ENCODE measurements at regions not wholly inside any gene's neighbourhood (a gene's known extent, or its start where the extent isn't known, plus 50 kb on each side); places are given as distances from the start of the nearest gene placed in this dataset.

DNA sequence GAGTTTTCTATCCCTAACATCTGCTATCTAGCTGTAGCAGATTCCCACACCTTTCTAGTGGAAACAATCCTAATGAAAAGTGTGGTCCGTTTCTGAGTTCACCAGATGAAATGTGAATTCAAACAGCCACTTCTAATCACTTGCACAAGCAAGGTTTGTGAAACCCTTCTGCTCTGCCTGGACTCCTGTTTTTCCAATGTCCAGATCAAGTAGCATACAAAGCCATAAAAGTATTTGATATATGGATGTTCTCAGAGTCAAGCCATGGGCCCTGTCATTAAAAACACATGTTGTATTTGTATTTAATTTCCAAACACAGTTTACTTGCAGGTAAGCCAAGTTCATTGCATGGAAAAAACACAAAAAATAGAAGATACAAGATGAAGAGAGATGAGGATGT lies 570.4 kb downstream of the NR2F1-AS1 start:
- H3K79me1 ChIP-seq (ENCODE audit: low read depth, low read length), result no peaks in the 10 kb centered on the region
- no peak overlapping the region for H4K8ac ChIP-seq (ENCODE audit: low read depth, low read length)
- H3K36me3 ChIP-seq (replicated peaks in 1 of 2; ENCODE audit: control insufficient read depth in 2 of 2, insufficient read depth in 2 of 2, low read length in 2 of 2), result no peaks in the 10 kb centered on the region
- H3K4me1 ChIP-seq (ENCODE audit: control insufficient read depth in 2 of 2, insufficient read depth in 1 of 2, low read depth in 1 of 2, low read length in 2 of 2), result no peaks in the 10 kb centered on the region
- H2BK5ac ChIP-seq (ENCODE audit: low read length), result no peak overlapping the region
- H2AFZ ChIP-seq (ENCODE audit: low read length), result no peak overlapping the region
- no peak overlapping the region for H3K18ac ChIP-seq (ENCODE audit: low read length)
- H3K4me2 ChIP-seq (ENCODE audit: insufficient read depth, low read length, poor library complexity, severe bottlenecking), result no peak overlapping the region
- no peak overlapping the region for H3K4ac ChIP-seq (ENCODE audit: low read length)
- H2BK15ac ChIP-seq (ENCODE audit: low read length), result no peak overlapping the region
- H3K9ac ChIP-seq (ENCODE audit: low read depth, low read length, poor library complexity), result no peak overlapping the region
- no peak overlapping the region for H2BK12ac ChIP-seq (ENCODE audit: low read length)
- H3K14ac ChIP-seq (ENCODE audit: low read length), result no peak overlapping the region
- H2AK5ac ChIP-seq (ENCODE audit: low read depth, low read length), result no peak overlapping the region
- no peak overlapping the region for H3K27ac ChIP-seq (replicated peaks; ENCODE audit: low read length)
- WGBS, 2 donors (ENCODE audit: extremely low coverage in 2 of 2, insufficient read length in 2 of 2, insufficient replicate concordance in 1 of 2), result no CpG with 5 or more reads among the region's 1 CpG
- H3K4me3 ChIP-seq (ENCODE audit: low read length in 2 of 2), result no peak overlapping the region
- no peaks in the 10 kb centered on the region for H3K27me3 ChIP-seq (ENCODE audit: control insufficient read depth in 3 of 3, insufficient read depth in 3 of 3, low read depth in 1 of 3, low read length in 3 of 3)
- H2BK120ac ChIP-seq (ENCODE audit: low read depth, low read length), result no peak overlapping the region
- H3K23ac ChIP-seq (ENCODE audit: low read depth, low read length, poor library complexity), result no peak overlapping the region
- H3K9me3 ChIP-seq (replicated peaks in 1 of 2; ENCODE audit: control insufficient read depth in 2 of 2, insufficient read depth in 1 of 2, low read depth in 1 of 2, low read length in 2 of 2), result peaks cover 3% of the 10 kb centered on the region in 2 donors
- no peak for DNase-seq (ENCODE audit: low spot score)
- H4K91ac ChIP-seq (ENCODE audit: low read depth, low read length, poor library complexity), result no peak overlapping the region

DNA sequence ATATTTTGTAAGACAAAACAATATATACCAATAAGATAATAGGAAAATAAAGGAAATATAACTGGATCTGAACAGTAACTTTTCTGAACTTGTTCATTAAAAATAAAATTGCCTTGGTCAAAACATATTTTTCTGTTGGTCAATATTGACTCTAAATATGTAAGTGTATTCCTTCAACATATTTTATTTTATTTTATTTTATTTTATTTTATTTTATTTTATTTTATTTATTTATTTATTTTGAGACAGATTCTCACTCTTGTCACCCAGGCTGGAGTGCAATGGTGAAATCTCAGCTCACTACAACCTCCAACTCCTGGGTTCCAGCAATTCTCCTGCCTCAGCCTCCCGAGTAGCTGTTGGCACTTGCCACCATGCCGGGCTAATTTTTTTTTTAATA lies 571.0 kb downstream of the NR2F1-AS1 start:
- H3K9ac ChIP-seq (ENCODE audit: low read depth, low read length, poor library complexity), result no peak overlapping the region
- H3K14ac ChIP-seq (ENCODE audit: low read length), result no peak overlapping the region
- H2AFZ ChIP-seq (ENCODE audit: low read length), result no peak overlapping the region

DNA sequence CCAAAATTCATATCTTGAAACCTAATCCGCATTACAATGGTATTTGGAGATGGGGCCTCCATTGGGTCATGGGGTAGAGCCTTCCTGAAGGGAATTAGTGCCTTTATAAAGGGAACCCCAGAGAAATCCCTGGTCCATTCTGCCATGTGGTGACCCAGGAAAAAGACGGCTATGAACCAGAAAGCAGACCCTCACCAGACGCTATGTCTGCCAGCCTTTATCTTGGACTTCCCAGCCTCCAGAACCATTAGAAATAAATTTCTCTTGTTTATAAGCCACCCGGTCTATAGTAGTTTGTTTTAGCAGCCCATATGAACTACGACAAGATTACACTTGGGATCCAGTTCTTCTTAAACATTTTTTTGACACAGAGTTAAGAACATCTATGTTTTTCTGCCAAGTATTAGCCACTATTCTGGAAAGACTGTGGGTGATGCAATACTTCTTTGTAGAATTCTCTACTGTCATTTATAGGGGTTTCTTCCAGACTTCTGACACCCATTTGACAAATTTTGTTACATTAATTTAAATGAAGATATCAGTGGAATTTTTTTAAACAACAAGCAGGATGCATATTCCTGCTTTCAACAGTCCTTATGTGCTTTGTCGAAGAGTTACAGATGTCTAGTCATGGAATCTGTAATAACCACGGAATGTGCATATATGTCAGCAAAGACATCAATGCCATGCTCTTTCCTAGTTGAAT lies 572.4 kb downstream of the NR2F1-AS1 start:
- WGBS, 2 donors (ENCODE audit: extremely low coverage in 2 of 2, insufficient read length in 2 of 2, insufficient replicate concordance in 1 of 2), result no CpG with 5 or more reads among the region's 7 CpGs
- H3K23ac ChIP-seq (ENCODE audit: low read depth, low read length, poor library complexity), result no peak overlapping the region

More for the DNA sequence above, 571.0 kb downstream of the NR2F1-AS1 start:
- Histone ChIP-seq H2BK5ac (ENCODE audit: low read length) (no peak overlapping the region), H2BK120ac (ENCODE audit: low read depth, low read length) (no peak overlapping the region), H3K4me1 (ENCODE audit: control insufficient read depth in 2 of 2, insufficient read depth in 1 of 2, low read depth in 1 of 2, low read length in 2 of 2) (no peaks in the 10 kb centered on the region), H2BK15ac (ENCODE audit: low read length) (no peak overlapping the region), H3K27me3 (ENCODE audit: control insufficient read depth in 3 of 3, insufficient read depth in 3 of 3, low read depth in 1 of 3, low read length in 3 of 3) (no peaks in the 10 kb centered on the region), H3K27ac (replicated peaks; ENCODE audit: low read length) (no peak overlapping the region), H3K23ac (ENCODE audit: low read depth, low read length, poor library complexity) (no peak overlapping the region), H4K8ac (ENCODE audit: low read depth, low read length) (no peak overlapping the region), H2AK5ac (ENCODE audit: low read depth, low read length) (no peak overlapping the region), H3K4me2 (ENCODE audit: insufficient read depth, low read length, poor library complexity, severe bottlenecking) (no peak overlapping the region), H3K4ac (ENCODE audit: low read length) (no peak overlapping the region), H3K79me1 (ENCODE audit: low read depth, low read length) (no peaks in the 10 kb centered on the region), H3K9me3 (replicated peaks in 1 of 2; ENCODE audit: control insufficient read depth in 2 of 2, insufficient read depth in 1 of 2, low read depth in 1 of 2, low read length in 2 of 2) (peaks cover 3% of the 10 kb centered on the region in 2 donors), H4K91ac (ENCODE audit: low read depth, low read length, poor library complexity) (no peak overlapping the region), H3K4me3 (ENCODE audit: low read length in 2 of 2) (no peak overlapping the region), H3K18ac (ENCODE audit: low read length) (no peak overlapping the region), H2BK12ac (ENCODE audit: low read length) (no peak overlapping the region), H3K36me3 (replicated peaks in 1 of 2; ENCODE audit: control insufficient read depth in 2 of 2, insufficient read depth in 2 of 2, low read length in 2 of 2) (no peaks in the 10 kb centered on the region)
- no peak for DNase-seq (ENCODE audit: low spot score)
- no CpG with 5 or more reads among the region's 2 CpGs for WGBS, 2 donors (ENCODE audit: extremely low coverage in 2 of 2, insufficient read length in 2 of 2, insufficient replicate concordance in 1 of 2)

DNA sequence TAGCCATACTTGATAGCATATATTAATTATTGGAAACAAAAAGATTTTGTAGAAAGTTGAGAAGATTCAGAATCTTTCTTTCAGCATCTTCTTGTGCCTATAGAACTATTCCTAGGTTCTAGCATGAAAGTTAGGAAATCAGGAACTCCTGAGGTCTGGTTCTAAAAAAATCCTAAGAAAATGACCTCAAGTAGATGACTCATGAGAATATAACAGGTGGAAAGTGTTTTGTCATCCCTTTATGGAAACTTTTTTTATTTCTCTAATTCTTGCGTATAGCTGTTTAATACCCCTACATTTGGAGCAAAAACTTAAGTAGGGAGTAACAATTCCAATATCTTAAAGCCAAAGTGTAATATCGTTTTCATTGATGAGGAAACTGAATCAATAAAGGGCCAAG lies 574.1 kb downstream of the NR2F1-AS1 start:
- Histone ChIP-seq H2BK5ac (ENCODE audit: low read length) (no peak overlapping the region), H3K27me3 (ENCODE audit: control insufficient read depth in 3 of 3, insufficient read depth in 3 of 3, low read depth in 1 of 3, low read length in 3 of 3) (no peaks in the 10 kb centered on the region), H3K79me1 (ENCODE audit: low read depth, low read length) (no peaks in the 10 kb centered on the region), H4K91ac (ENCODE audit: low read depth, low read length, poor library complexity) (no peak overlapping the region), H3K14ac (ENCODE audit: low read length) (no peak overlapping the region), H3K4me1 (ENCODE audit: control insufficient read depth in 2 of 2, insufficient read depth in 1 of 2, low read depth in 1 of 2, low read length in 2 of 2) (no peaks in the 10 kb centered on the region), H3K4me2 (ENCODE audit: insufficient read depth, low read length, poor library complexity, severe bottlenecking) (no peak overlapping the region), H3K9me3 (replicated peaks in 1 of 2; ENCODE audit: control insufficient read depth in 2 of 2, insufficient read depth in 1 of 2, low read depth in 1 of 2, low read length in 2 of 2) (peaks cover 3% of the 10 kb centered on the region in 2 donors), H2BK12ac (ENCODE audit: low read length) (no peak overlapping the region), H3K36me3 (replicated peaks in 1 of 2; ENCODE audit: control insufficient read depth in 2 of 2, insufficient read depth in 2 of 2, low read length in 2 of 2) (no peaks in the 10 kb centered on the region), H2BK15ac (ENCODE audit: low read length) (no peak overlapping the region), H4K8ac (ENCODE audit: low read depth, low read length) (no peak overlapping the region), H2AFZ (ENCODE audit: low read length) (peak overlapping the region; percentile 1), H3K18ac (ENCODE audit: low read length) (no peak overlapping the region), H3K4me3 (ENCODE audit: low read length in 2 of 2) (no peak overlapping the region), H3K27ac (replicated peaks; ENCODE audit: low read length) (no peak overlapping the region), H3K4ac (ENCODE audit: low read length) (no peak overlapping the region), H3K9ac (ENCODE audit: low read depth, low read length, poor library complexity) (no peak overlapping the region), H2AK5ac (ENCODE audit: low read depth, low read length) (no peak overlapping the region), H3K23ac (ENCODE audit: low read depth, low read length, poor library complexity) (no peak overlapping the region), H2BK120ac (ENCODE audit: low read depth, low read length) (no peak overlapping the region)
- DNase-seq (ENCODE audit: low spot score), result no peak
- WGBS, 2 donors (ENCODE audit: extremely low coverage in 2 of 2, insufficient read length in 2 of 2, insufficient replicate concordance in 1 of 2), result no CpG with 5 or more reads among the region's 2 CpGs

More for the DNA sequence above, 572.4 kb downstream of the NR2F1-AS1 start:
- H4K8ac ChIP-seq (ENCODE audit: low read depth, low read length), result no peak overlapping the region
- H3K79me1 ChIP-seq (ENCODE audit: low read depth, low read length), result no peaks in the 10 kb centered on the region
- no peak overlapping the region for H3K4ac ChIP-seq (ENCODE audit: low read length)
- no peak overlapping the region for H2AK5ac ChIP-seq (ENCODE audit: low read depth, low read length)
- no peak overlapping the region for H3K4me3 ChIP-seq (ENCODE audit: low read length in 2 of 2)
- H3K9me3 ChIP-seq (replicated peaks in 1 of 2; ENCODE audit: control insufficient read depth in 2 of 2, insufficient read depth in 1 of 2, low read depth in 1 of 2, low read length in 2 of 2), result peaks cover 3% of the 10 kb centered on the region in 2 donors
- H3K9ac ChIP-seq (ENCODE audit: low read depth, low read length, poor library complexity), result no peak overlapping the region
- no peak overlapping the region for H2BK5ac ChIP-seq (ENCODE audit: low read length)
- H3K14ac ChIP-seq (ENCODE audit: low read length), result no peak overlapping the region
- H2BK15ac ChIP-seq (ENCODE audit: low read length), result no peak overlapping the region
- no peak overlapping the region for H2AFZ ChIP-seq (ENCODE audit: low read length)
- H2BK12ac ChIP-seq (ENCODE audit: low read length), result no peak overlapping the region
- H3K4me2 ChIP-seq (ENCODE audit: insufficient read depth, low read length, poor library complexity, severe bottlenecking), result no peak overlapping the region
- H3K27ac ChIP-seq (replicated peaks; ENCODE audit: low read length), result no peak overlapping the region
- no peak overlapping the region for H3K18ac ChIP-seq (ENCODE audit: low read length)
- no peaks in the 10 kb centered on the region for H3K4me1 ChIP-seq (ENCODE audit: control insufficient read depth in 2 of 2, insufficient read depth in 1 of 2, low read depth in 1 of 2, low read length in 2 of 2)
- no peak overlapping the region for H4K91ac ChIP-seq (ENCODE audit: low read depth, low read length, poor library complexity)
- no peak overlapping the region for H2BK120ac ChIP-seq (ENCODE audit: low read depth, low read length)
- no peaks in the 10 kb centered on the region for H3K36me3 ChIP-seq (replicated peaks in 1 of 2; ENCODE audit: control insufficient read depth in 2 of 2, insufficient read depth in 2 of 2, low read length in 2 of 2)
- no peaks in the 10 kb centered on the region for H3K27me3 ChIP-seq (ENCODE audit: control insufficient read depth in 3 of 3, insufficient read depth in 3 of 3, low read depth in 1 of 3, low read length in 3 of 3)
- no peak for DNase-seq (ENCODE audit: low spot score)

Data from neuronal stem cell (in vitro differentiated cells).